ENCODE measurements at regions not wholly inside any gene's neighbourhood (a gene's known extent, or its start where the extent isn't known, plus 50 kb on each side); places are given as distances from the start of the nearest gene placed in this dataset.

DNA sequence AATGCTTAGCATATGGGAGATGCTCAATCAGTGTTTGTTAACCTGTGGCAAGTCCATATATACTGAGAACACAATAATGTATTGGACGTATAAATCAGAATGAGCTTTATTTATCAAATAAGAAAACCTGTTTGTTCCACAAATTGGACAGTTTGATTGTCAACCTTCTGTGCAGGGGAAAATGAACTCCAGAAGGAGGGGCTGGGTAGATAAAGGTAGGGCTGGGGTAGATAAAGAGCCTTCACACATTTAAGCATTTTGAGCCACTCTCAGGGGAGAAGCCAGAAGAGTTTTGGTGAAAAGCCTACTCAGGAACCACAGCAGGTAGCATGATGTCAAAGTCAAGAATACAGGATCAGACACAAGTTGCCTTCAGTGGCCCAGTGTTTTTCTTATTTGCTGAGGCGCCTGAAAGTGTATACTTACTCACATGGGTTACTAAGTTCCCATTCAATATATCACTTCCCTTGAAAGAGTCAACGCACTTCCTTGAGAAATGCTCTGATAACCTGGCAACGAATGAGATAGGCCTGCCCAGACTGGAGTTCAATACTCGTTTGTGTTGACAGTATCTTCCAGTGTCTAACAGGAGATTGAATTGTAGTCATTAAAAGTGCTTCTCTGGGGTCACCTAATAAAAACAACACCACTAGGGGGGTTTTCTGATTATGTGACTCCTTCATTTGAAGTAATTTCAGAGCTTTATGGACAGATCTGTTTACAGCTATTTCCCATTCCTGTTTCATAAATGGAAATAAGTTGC lies 263.9 kb upstream of the CITED2 start:
- no peaks in the 10 kb centered on the region for H4K20me1 ChIP-seq (ENCODE audit: insufficient read depth)
- H3K4me2 ChIP-seq (ENCODE audit: low read length) = no peak overlapping the region
- no peak overlapping the region for H3K9ac ChIP-seq (ENCODE audit: low read length)
- H3K27ac ChIP-seq (ENCODE audit: low read length) = no peak overlapping the region
- no peaks in the 10 kb centered on the region for H3K79me2 ChIP-seq (replicated peaks; ENCODE audit: insufficient read depth, low read length)
- H2AFZ ChIP-seq (ENCODE audit: low read depth, low read length) = no peak overlapping the region
- H3K36me3 ChIP-seq (ENCODE audit: insufficient read depth, low read length) = no peaks in the 10 kb centered on the region
- H3F3A ChIP-seq (ENCODE audit: insufficient read depth, low read length, poor library complexity, severe bottlenecking) = no peaks in the 10 kb centered on the region
- TF ChIP-seq, protein P1, sequence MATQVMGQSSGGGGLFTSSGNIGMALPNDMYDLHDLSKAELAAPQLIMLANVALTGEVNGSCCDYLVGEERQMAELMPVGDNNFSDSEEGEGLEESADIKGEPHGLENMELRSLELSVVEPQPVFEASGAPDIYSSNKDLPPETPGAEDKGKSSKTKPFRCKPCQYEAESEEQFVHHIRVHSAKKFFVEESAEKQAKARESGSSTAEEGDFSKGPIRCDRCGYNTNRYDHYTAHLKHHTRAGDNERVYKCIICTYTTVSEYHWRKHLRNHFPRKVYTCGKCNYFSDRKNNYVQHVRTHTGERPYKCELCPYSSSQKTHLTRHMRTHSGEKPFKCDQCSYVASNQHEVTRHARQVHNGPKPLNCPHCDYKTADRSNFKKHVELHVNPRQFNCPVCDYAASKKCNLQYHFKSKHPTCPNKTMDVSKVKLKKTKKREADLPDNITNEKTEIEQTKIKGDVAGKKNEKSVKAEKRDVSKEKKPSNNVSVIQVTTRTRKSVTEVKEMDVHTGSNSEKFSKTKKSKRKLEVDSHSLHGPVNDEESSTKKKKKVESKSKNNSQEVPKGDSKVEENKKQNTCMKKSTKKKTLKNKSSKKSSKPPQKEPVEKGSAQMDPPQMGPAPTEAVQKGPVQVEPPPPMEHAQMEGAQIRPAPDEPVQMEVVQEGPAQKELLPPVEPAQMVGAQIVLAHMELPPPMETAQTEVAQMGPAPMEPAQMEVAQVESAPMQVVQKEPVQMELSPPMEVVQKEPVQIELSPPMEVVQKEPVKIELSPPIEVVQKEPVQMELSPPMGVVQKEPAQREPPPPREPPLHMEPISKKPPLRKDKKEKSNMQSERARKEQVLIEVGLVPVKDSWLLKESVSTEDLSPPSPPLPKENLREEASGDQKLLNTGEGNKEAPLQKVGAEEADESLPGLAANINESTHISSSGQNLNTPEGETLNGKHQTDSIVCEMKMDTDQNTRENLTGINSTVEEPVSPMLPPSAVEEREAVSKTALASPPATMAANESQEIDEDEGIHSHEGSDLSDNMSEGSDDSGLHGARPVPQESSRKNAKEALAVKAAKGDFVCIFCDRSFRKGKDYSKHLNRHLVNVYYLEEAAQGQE (IDR thresholded peaks at IDR 0.05; ENCODE audit: borderline replicate concordance) = no peak
- H3K9me2 ChIP-seq (ENCODE audit: insufficient read depth, low read length) = no peaks in the 10 kb centered on the region
- H3K9me3 ChIP-seq (ENCODE audit: low read length) = no peaks in the 10 kb centered on the region
- no peaks in the 10 kb centered on the region for H3K27me3 ChIP-seq (ENCODE audit: insufficient read depth, low read depth, low read length)
- H3K4me3 ChIP-seq (ENCODE audit: low read length) = no peak overlapping the region

DNA sequence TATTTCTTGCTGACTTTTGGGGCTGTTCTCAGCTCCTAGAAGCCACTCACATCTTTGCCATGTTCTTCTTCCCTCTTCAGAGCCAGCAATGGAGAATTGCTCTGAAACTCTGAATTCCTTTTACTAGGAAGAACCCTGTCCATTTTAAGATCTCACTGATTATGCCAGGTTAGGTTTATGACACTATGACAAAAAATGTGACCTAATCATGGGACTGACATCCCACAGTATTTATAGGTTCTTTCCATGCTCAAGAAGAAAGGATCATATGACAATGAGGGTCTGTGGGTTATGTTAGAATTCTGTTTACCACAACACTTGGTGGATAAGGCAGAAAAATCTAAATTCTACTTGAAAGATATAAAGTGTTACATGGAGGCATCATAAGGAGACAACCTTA lies 263.3 kb upstream of the CITED2 start:
- Histone ChIP-seq H3K36me3 (ENCODE audit: insufficient read depth, low read length) (no peaks in the 10 kb centered on the region), H3K27ac (ENCODE audit: low read length) (no peak overlapping the region), H3K27me3 (ENCODE audit: insufficient read depth, low read depth, low read length) (no peaks in the 10 kb centered on the region), H3K79me2 (replicated peaks; ENCODE audit: insufficient read depth, low read length) (no peaks in the 10 kb centered on the region), H2AFZ (ENCODE audit: low read depth, low read length) (no peak overlapping the region), H3K9me2 (ENCODE audit: insufficient read depth, low read length) (no peaks in the 10 kb centered on the region), H3K4me3 (ENCODE audit: low read length) (no peak overlapping the region), H4K20me1 (ENCODE audit: insufficient read depth) (no peaks in the 10 kb centered on the region), H3K4me2 (ENCODE audit: low read length) (no peak overlapping the region), H3K9me3 (ENCODE audit: low read length) (no peaks in the 10 kb centered on the region), H3K9ac (ENCODE audit: low read length) (no peak overlapping the region), H3F3A (ENCODE audit: insufficient read depth, low read length, poor library complexity, severe bottlenecking) (no peaks in the 10 kb centered on the region)
- TF ChIP-seq MXI1 (conservative IDR thresholded peaks at IDR 0.05; ENCODE audit: poor library complexity, severe bottlenecking) = no peak
- no peak for TF ChIP-seq SMC3 (conservative IDR thresholded peaks at IDR 0.05; ENCODE audit: poor library complexity)
- no peak for TF ChIP-seq TAF1 (IDR thresholded peaks at IDR 0.05; ENCODE audit: low read depth)
- no peak for TF ChIP-seq RAD21 (conservative IDR thresholded peaks at IDR 0.05)
- no peak for TF ChIP-seq EZH2 (IDR thresholded peaks at IDR 0.05; ENCODE audit: borderline replicate concordance, insufficient read depth, low read length, poor library complexity, severe bottlenecking)

DNA sequence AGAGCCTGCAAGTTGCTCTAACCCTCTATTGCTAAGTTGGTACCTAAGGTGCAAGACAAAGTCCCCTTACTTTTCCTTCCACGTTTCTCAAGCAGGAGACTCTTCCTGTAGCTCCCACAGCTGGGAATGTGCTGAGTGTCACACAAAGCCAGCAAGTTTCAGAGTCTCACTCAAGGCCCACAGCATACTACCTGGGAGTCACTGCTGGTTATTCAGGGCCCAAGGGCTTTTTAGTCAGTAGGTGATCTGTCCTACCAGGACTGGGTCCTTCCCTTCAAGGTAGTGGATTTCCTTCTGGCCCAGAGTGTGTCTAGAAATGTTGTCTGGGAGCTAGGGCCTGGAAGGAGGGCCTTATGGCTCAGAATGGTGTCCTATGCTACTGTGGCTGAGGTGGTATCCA lies 261.9 kb upstream of the CITED2 start:
- no peak overlapping the region for H2AFZ ChIP-seq (ENCODE audit: low read depth, low read length)
- no peaks in the 10 kb centered on the region for H3K79me2 ChIP-seq (replicated peaks; ENCODE audit: insufficient read depth, low read length)
- H3F3A ChIP-seq (ENCODE audit: insufficient read depth, low read length, poor library complexity, severe bottlenecking) = no peaks in the 10 kb centered on the region
- H3K27me3 ChIP-seq (ENCODE audit: insufficient read depth, low read depth, low read length) = no peaks in the 10 kb centered on the region
- H3K27ac ChIP-seq (ENCODE audit: low read length) = no peak overlapping the region
- H3K4me3 ChIP-seq (ENCODE audit: low read length) = no peak overlapping the region
- H3K9me2 ChIP-seq (ENCODE audit: insufficient read depth, low read length) = no peaks in the 10 kb centered on the region
- no peaks in the 10 kb centered on the region for H3K36me3 ChIP-seq (ENCODE audit: insufficient read depth, low read length)
- H3K4me2 ChIP-seq (ENCODE audit: low read length) = no peak overlapping the region
- TF ChIP-seq MXI1 (conservative IDR thresholded peaks at IDR 0.05; ENCODE audit: poor library complexity, severe bottlenecking) (no peak), SMC3 (conservative IDR thresholded peaks at IDR 0.05; ENCODE audit: poor library complexity) (no peak), EZH2 (IDR thresholded peaks at IDR 0.05; ENCODE audit: borderline replicate concordance, insufficient read depth, low read length, poor library complexity, severe bottlenecking) (no peak), POLR2AphosphoS5 (IDR thresholded peaks at IDR 0.05) (no peak), EP300 (conservative IDR thresholded peaks at IDR 0.05; ENCODE audit: poor library complexity, severe bottlenecking) (no peak), TAF1 (IDR thresholded peaks at IDR 0.05; ENCODE audit: low read depth) (no peak), RAD21 (conservative IDR thresholded peaks at IDR 0.05) (no peak)
- TF ChIP-seq, protein P1 (IDR thresholded peaks at IDR 0.05; ENCODE audit: borderline replicate concordance) = no peak
- TF ChIP-seq, protein P2, sequence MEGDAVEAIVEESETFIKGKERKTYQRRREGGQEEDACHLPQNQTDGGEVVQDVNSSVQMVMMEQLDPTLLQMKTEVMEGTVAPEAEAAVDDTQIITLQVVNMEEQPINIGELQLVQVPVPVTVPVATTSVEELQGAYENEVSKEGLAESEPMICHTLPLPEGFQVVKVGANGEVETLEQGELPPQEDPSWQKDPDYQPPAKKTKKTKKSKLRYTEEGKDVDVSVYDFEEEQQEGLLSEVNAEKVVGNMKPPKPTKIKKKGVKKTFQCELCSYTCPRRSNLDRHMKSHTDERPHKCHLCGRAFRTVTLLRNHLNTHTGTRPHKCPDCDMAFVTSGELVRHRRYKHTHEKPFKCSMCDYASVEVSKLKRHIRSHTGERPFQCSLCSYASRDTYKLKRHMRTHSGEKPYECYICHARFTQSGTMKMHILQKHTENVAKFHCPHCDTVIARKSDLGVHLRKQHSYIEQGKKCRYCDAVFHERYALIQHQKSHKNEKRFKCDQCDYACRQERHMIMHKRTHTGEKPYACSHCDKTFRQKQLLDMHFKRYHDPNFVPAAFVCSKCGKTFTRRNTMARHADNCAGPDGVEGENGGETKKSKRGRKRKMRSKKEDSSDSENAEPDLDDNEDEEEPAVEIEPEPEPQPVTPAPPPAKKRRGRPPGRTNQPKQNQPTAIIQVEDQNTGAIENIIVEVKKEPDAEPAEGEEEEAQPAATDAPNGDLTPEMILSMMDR (IDR thresholded peaks at IDR 0.05; ENCODE audit: poor library complexity, severe bottlenecking) = no peak
- H4K20me1 ChIP-seq (ENCODE audit: insufficient read depth) = no peaks in the 10 kb centered on the region
- no peak overlapping the region for H3K9ac ChIP-seq (ENCODE audit: low read length)
- H3K9me3 ChIP-seq (ENCODE audit: low read length) = no peaks in the 10 kb centered on the region

Measured in neural cell (in vitro differentiated cells).